Mucosa of descending colon (tissue), 3 donors: ENCODE measurements at regions not wholly inside any gene's neighbourhood (a gene's known extent, or its start where the extent isn't known, plus 50 kb on each side); places are given as distances from the start of the nearest gene placed in this dataset.

Experiments
- ATAC-seq: fragments of 200-7000 bp; cut with Tn5 transposase; one replicate; pipeline ENCODE4 v1.9.1; 2020; ENCODE audit warnings: mild to moderate bottlenecking, moderate library complexity
- DNase-seq, 3 donors: peaks; one replicate each; pipeline ENCODE4 v3.0.0-alpha.2; 2020
- H3K36me3 ChIP-seq: fragments of 200-600 bp; one replicate; pipeline ENCODE4 v1.8.0; 2021; ENCODE audit warnings: low read depth, mild to moderate bottlenecking
- H3K4me1 ChIP-seq: fragments of 200-600 bp; one replicate; pipeline ENCODE4 v1.8.0; 2021; ENCODE audit warnings: low read depth, mild to moderate bottlenecking
- H3K4me3 ChIP-seq: fragments of 200-600 bp; one replicate; pipeline ENCODE4 v1.8.0; 2021; ENCODE audit warnings: mild to moderate bottlenecking
- H3K9me3 ChIP-seq: fragments of 200-600 bp; one replicate; pipeline ENCODE4 v1.8.0; 2021; ENCODE audit warnings: mild to moderate bottlenecking
- CTCF ChIP-seq: fragments of 200-600 bp; IDR thresholded peaks from one replicate; pipeline ENCODE4 v1.8.0; 2022; ENCODE audit warnings: antibody characterized with exemption, mild to moderate bottlenecking
- intact Hi-C, 2 donors: fragments of 100-400 bp; cut with DNase I in 1 of 2; cut with micrococcal nuclease in 1 of 2; formaldehyde crosslinking; loops; one replicate each; pipeline versions ENCODE4 v1.11.0 to v1.11.1; 2022; cut with DNase I, micrococcal nuclease
- donor health status: DM: no; HTN: no; CAD: no; lungs with moderate emphysema.
- donor health status: DM: no; HTN: no; CAD: no.
- donor health status: DM: no; HTN: yes; CAD: no.

- no peak for TF ChIP-seq CTCF
- Histone ChIP-seq H3K36me3 (no peaks in the 10 kb centered on the region), H3K9me3 (no peaks in the 10 kb centered on the region), H3K4me1 (no peaks in the 10 kb centered on the region), H3K4me3 (no peak overlapping the region)
- ATAC-seq (no peak), DNase-seq (no peak)
- intact Hi-C loops = no loop called here
Measured at GRCh38 chr16:64131423-64131822, 990.4 kb downstream of the CDH11 start.

DNA sequence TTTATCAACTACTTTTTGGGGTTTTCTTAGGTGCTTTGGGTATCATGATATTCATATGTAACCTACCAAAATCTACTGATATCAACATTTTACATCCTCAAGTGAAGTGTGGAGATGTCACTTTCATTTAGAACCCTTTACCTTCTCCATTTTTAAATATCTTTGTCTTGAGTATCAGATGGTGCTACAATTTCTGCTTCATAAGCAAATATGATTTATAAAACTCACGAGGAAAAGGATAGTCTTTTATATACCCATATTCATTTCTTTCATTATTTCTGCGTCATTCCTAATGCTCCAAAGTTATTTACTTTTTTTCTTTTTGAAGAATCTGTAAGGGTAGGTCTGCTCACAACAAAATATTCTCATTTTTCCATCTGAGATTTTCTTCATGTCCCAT is 991.7 kb downstream of the CDH11 start:
- no peak for TF ChIP-seq CTCF
- no peaks in the 10 kb centered on the region for H3K36me3 ChIP-seq
- H3K9me3 ChIP-seq = no peaks in the 10 kb centered on the region
- DNase-seq (no peak), ATAC-seq (no peak)
- H3K4me3 ChIP-seq = no peak overlapping the region
- no peaks in the 10 kb centered on the region for H3K4me1 ChIP-seq
- intact Hi-C loops = no loop called here

GRCh38 chr16:64122177-64122576 is 999.7 kb downstream of the CDH11 start:
- DNase-seq = no peak
- H3K9me3 ChIP-seq = no peaks in the 10 kb centered on the region
- no peaks in the 10 kb centered on the region for H3K36me3 ChIP-seq
- TF ChIP-seq CTCF = no peak
- no peak for ATAC-seq
- H3K4me1 ChIP-seq = no peaks in the 10 kb centered on the region
- intact Hi-C loops = no loop called here
- H3K4me3 ChIP-seq = no peak overlapping the region

DNA sequence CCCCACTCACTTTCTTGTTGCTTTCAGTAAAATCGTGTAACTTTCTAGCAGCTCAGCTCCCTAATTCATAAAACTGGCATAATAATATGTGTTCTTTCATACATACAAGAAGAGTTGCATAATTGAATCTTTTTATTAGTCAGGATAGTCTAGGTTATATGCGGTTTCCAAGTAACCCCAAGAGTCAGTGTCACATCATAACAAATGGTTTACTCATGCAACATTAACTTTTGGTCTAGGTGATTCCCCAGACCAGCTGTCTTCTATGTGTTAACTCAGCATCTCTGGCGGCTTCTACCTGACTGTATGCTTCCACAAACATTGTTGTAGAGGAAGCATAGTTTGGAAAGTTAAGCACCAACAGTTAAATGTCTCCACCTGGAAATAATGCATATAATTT is 1000.4 kb downstream of the CDH11 start:
- no peak for DNase-seq
- intact Hi-C loops = no loop called here
- TF ChIP-seq CTCF = no peak
- H3K9me3 ChIP-seq = no peaks in the 10 kb centered on the region
- no peaks in the 10 kb centered on the region for H3K4me1 ChIP-seq
- H3K4me3 ChIP-seq = no peak overlapping the region
- no peaks in the 10 kb centered on the region for H3K36me3 ChIP-seq
- no peak for ATAC-seq

DNA sequence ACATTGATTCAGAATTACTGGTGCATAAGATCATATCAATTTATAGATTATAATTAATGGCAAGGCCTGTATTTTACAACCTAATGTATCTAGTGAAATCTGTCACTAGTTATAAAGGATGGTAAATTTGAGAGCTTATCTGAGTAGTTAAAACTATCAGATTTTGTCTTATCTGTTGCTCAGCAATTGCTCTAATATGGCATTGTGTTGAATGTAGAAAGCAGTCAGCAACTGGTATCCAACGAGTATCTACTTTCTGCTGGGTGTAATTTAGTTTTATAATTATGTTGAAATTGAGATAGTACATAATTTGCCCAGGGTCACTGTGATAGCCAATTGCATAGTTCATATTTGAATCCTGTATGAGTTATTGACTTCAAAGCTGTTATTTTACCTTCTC is 1005.7 kb downstream of the CDH11 start:
- Histone ChIP-seq H3K36me3 (no peaks in the 10 kb centered on the region), H3K4me1 (no peaks in the 10 kb centered on the region), H3K4me3 (no peak overlapping the region), H3K9me3 (no peaks in the 10 kb centered on the region)
- ATAC-seq (no peak), DNase-seq (no peak)
- intact Hi-C loops = no loop called here
- no peak for TF ChIP-seq CTCF

DNA sequence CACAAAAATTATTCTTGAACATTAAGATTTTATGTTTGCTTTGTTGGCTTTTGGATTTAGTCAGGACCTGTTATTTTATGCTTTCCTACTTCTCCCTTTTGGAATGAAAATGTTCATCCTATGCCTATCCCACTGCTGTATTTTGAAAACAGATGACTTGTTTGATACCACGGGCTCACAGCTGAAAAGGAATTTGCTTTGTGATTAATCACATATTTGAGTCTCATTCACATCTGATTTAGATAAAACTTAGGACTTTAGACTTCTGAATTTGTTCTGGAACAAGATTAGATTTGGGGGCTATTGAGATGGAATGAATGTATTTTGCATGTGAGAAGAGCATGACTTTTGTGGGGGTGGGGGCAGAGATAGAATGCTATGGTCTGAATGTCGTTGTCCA is 1012.6 kb downstream of the CDH11 start:
- H3K4me1 ChIP-seq = no peaks in the 10 kb centered on the region
- intact Hi-C loops = no loop called here
- H3K4me3 ChIP-seq = no peak overlapping the region
- H3K36me3 ChIP-seq = no peaks in the 10 kb centered on the region
- DNase-seq (no peak), ATAC-seq (no peak)
- no peaks in the 10 kb centered on the region for H3K9me3 ChIP-seq
- TF ChIP-seq CTCF = no peak
